ENCODE measurements at regions not wholly inside any gene's neighbourhood (a gene's known extent, or its start where the extent isn't known, plus 50 kb on each side); places are given as distances from the start of the nearest gene placed in this dataset.

DNA sequence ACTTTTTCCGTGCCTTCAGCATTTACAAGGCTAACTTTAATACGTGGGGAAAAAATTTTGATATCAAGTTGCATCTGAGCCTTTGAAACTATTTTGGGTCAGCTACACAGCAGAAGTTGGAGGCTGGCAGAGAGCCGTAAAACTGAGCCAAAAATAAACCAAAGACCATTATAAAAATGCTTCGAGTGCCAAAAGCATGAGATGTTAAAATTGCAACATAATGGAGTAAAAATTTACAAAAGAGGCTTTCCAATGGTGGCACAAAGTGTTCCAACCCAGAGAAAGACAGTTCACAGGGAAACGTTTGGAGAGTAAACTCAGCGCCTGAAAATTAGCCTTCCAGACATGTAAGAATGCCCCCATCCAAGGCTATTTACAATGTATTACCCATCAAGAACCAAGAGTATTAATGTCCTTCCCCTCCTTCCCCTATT lies 190.3 kb downstream of the TLE1 start:
- H3K4me1 Mint-ChIP-seq (ENCODE audit: low read depth), result no peaks in the 10 kb centered on the region
- TF ChIP-seq, protein P1, sequence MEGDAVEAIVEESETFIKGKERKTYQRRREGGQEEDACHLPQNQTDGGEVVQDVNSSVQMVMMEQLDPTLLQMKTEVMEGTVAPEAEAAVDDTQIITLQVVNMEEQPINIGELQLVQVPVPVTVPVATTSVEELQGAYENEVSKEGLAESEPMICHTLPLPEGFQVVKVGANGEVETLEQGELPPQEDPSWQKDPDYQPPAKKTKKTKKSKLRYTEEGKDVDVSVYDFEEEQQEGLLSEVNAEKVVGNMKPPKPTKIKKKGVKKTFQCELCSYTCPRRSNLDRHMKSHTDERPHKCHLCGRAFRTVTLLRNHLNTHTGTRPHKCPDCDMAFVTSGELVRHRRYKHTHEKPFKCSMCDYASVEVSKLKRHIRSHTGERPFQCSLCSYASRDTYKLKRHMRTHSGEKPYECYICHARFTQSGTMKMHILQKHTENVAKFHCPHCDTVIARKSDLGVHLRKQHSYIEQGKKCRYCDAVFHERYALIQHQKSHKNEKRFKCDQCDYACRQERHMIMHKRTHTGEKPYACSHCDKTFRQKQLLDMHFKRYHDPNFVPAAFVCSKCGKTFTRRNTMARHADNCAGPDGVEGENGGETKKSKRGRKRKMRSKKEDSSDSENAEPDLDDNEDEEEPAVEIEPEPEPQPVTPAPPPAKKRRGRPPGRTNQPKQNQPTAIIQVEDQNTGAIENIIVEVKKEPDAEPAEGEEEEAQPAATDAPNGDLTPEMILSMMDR (IDR thresholded peaks at IDR 0.05; ENCODE audit: unreplicated experiment), result no peak
- no peak for DNase-seq (ENCODE audit: low spot score, unreplicated experiment)
- no peak overlapping the region for H3K27ac Mint-ChIP-seq
- no peak overlapping the region for H3K4me3 Mint-ChIP-seq (ENCODE audit: low read depth)
- no peaks in the 10 kb centered on the region for H3K36me3 Mint-ChIP-seq (ENCODE audit: insufficient read depth)
- H3K27me3 Mint-ChIP-seq, result peaks cover 17% of the 10 kb centered on the region
- H3K9me3 Mint-ChIP-seq (ENCODE audit: low read depth), result no peaks in the 10 kb centered on the region

DNA sequence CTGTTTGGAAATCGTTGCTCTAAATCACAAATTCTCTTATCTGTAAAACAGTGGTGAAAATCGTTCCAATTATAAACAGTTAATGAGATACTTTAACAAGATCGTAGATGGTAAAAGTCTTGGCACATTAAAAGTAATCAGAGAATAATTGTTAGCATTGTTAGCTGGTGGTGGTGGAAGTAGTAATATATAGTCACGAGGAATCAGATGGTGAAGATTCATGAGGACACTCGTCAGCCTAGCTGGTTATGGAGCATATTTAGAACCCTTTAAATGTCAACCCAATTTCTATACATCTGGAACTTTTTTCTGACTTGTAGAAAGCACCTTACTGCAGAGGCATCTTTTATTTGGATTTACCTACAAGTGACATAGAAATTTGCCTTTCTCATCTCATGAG lies 190.8 kb downstream of the TLE1 start:
- no peak for DNase-seq (ENCODE audit: low spot score, unreplicated experiment)
- Mint-ChIP-seq H3K36me3 (ENCODE audit: insufficient read depth) (no peaks in the 10 kb centered on the region), H3K27me3 (peaks cover 17% of the 10 kb centered on the region), H3K4me1 (ENCODE audit: low read depth) (no peaks in the 10 kb centered on the region), H3K4me3 (ENCODE audit: low read depth) (no peak overlapping the region), H3K27ac (no peak overlapping the region), H3K9me3 (ENCODE audit: low read depth) (no peaks in the 10 kb centered on the region)
- TF ChIP-seq, protein P1 (IDR thresholded peaks at IDR 0.05; ENCODE audit: unreplicated experiment), result no peak

DNA sequence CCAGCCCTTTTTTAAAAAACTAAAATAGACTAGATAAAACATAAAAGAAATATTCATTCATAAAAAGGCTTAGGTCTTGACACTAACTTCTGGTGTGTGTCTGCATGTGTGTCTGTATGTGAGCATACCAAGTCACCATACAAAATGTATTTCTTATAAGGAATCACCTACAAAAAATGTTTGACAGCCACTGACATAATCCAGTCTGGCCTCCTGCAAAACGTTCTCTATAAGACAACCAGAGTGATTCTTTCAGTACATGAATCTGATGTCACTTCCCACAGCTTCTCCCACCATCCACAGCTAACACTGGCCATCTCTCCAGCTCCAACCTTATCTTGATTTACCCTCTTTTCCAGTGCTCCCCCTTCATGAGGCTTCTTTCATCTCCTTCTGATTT lies 192.3 kb downstream of the TLE1 start:
- DNase-seq (ENCODE audit: low spot score, unreplicated experiment), result no peak
- Mint-ChIP-seq H3K4me3 (ENCODE audit: low read depth) (no peak overlapping the region), H3K4me1 (ENCODE audit: low read depth) (peaks cover 8% of the 10 kb centered on the region), H3K9me3 (ENCODE audit: low read depth) (no peaks in the 10 kb centered on the region), H3K36me3 (ENCODE audit: insufficient read depth) (no peaks in the 10 kb centered on the region), H3K27me3 (peaks cover 17% of the 10 kb centered on the region), H3K27ac (no peak overlapping the region)
- TF ChIP-seq, protein P1 (IDR thresholded peaks at IDR 0.05; ENCODE audit: unreplicated experiment), result no peak

DNA sequence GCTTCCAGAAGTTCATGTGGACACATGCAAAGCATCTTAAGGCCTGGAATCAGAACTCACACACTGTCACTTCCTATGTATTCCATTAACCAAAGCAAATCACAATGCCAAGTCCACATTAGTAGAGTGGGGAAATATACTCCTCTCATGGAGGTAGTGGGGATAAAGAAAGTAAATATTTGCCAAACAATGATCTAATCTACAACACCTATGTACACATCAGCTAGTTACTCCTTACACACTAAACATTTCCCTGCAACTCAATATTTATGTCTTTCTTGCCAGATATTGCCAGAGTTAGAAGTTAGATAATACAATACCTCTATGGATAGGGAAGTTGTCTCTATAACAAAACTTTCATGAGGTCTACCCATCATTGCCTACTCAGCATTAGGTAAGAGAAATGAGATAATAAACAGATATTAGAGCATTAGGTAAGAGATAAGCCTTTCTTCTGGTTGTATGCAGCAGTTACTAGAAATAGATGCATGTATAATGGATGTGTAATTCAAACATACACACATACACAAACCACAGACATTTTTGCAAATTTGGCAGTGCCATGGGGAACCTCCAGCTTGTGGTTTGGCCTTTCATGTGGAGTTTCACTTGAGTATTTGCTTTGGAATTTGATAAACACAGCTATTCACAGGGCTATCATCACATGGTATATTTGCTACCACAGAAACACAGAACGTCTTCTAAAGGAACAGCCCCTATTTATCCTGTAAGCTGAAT lies 196.5 kb downstream of the TLE1 start:
- H3K36me3 Mint-ChIP-seq (ENCODE audit: insufficient read depth), result no peaks in the 10 kb centered on the region
- peaks cover 23% of the 10 kb centered on the region for H3K27me3 Mint-ChIP-seq
- no peaks in the 10 kb centered on the region for H3K9me3 Mint-ChIP-seq (ENCODE audit: low read depth)
- H3K4me1 Mint-ChIP-seq (ENCODE audit: low read depth), result peaks cover 8% of the 10 kb centered on the region
- no peak overlapping the region for H3K27ac Mint-ChIP-seq
- TF ChIP-seq, protein P1 (IDR thresholded peaks at IDR 0.05; ENCODE audit: unreplicated experiment), result no peak
- no peak overlapping the region for H3K4me3 Mint-ChIP-seq (ENCODE audit: low read depth)
- no peak for DNase-seq (ENCODE audit: low spot score, unreplicated experiment)

DNA sequence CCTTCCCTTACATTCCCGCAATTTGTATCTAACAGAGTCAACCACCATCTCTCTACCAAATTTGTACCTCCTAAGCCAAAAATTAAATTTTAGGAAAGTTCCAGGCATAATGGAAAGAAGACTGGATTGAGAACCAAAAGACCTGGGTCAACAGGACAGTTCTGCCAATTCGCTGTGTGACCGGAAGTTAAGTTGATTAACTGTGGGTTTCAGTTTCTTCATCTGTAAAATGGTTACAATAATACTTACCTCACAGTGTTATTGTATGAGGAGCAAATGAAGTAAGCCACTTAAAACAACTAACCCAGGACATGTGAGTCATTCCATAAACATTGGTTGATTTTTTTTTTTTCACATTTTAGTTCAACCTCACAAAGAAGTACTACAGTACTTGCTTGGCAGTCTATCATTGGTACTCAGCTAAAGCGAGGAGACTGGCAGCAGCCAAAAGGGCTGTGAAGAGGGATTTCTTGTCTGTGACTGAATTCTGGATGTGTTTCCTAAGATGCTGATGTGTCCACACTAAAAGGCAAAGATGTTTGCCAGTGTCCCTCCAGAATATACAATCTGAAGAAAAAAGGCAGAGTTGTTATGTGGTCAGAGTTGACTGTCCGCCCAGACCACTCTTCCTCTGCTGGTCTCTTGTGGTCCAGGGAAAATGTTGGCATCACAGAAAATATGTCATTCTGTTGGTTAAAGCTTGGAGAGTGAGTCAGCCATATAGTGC lies 198.6 kb downstream of the TLE1 start:
- H3K36me3 Mint-ChIP-seq (ENCODE audit: insufficient read depth), result no peaks in the 10 kb centered on the region
- peaks cover 8% of the 10 kb centered on the region for H3K4me1 Mint-ChIP-seq (ENCODE audit: low read depth)
- TF ChIP-seq, protein P1 (IDR thresholded peaks at IDR 0.05; ENCODE audit: unreplicated experiment), result no peak
- DNase-seq (ENCODE audit: low spot score, unreplicated experiment), result no peak
- no peak overlapping the region for H3K4me3 Mint-ChIP-seq (ENCODE audit: low read depth)
- no peak overlapping the region for H3K27ac Mint-ChIP-seq
- peaks cover 13% of the 10 kb centered on the region for H3K27me3 Mint-ChIP-seq
- no peaks in the 10 kb centered on the region for H3K9me3 Mint-ChIP-seq (ENCODE audit: low read depth)

Measured in progenitor cell of endocrine pancreas (in vitro differentiated cells).